K562 (cell line): ENCODE measurements at regions not wholly inside any gene's neighbourhood (a gene's known extent, or its start where the extent isn't known, plus 50 kb on each side); places are given as distances from the start of the nearest gene placed in this dataset.
A peak's percentile ranks its signal among the peaks of the same experiment; 100 is the strongest.
"Not testable (repeated sequence)": the region's sequence is repeated elsewhere in the genome, so short reads cannot be mapped to it uniquely, and the experiment has no call there.

Experiments used
- ARHGAP35 ChIP-seq: fragments of 450-650 bp; IDR thresholded peaks from 2 replicates; pipeline ENCODE4 v1.6.1; 2018; ENCODE audit not compliant: partially characterized antibody
- ID3 ChIP-seq, 2 experiments: fragments of 250-450 bp in 1 of 2; fragments of 450-650 bp in 1 of 2; sonication (Bioruptor Pico) in 1 of 2; IDR thresholded peaks; 2 replicates each; pipeline versions ENCODE4 v1.6.1 to v1.8.0; 2016 to 2021; ENCODE audit warnings: mild to moderate bottlenecking in 2 of 2, moderate library complexity in 2 of 2, missing compliant biosample characterization in 1 of 2, missing genetic modification characterization in 1 of 2
- MLLT1 ChIP-seq, 2 experiments: fragments of 450-650 bp; IDR thresholded peaks; 2 replicates each; pipeline ENCODE4 v1.6.1; 2016
- SIN3A ChIP-seq, 2 experiments: fragments of 150-350 bp in 1 of 2; IDR thresholded peaks; 2 replicates each; pipeline ENCODE4 v1.6.1; 2011 to 2016; ENCODE audit warnings: borderline replicate concordance in 2 of 2, low read depth in 2 of 2, low read length in 2 of 2, mild to moderate bottlenecking in 2 of 2, moderate library complexity in 2 of 2; ENCODE audit not compliant: control insufficient read depth in 1 of 2
- SIRT6 ChIP-seq: IDR thresholded peaks from one replicate; pipeline ENCODE4 v1.6.1; 2012; ENCODE audit warnings: low read depth, mild to moderate bottlenecking, control low read depth, inconsistent platforms, low read length, moderate library complexity
- TEAD4 ChIP-seq, 2 experiments: sonication (generic) in 1 of 2; formaldehyde crosslinking in 1 of 2; IDR thresholded peaks; 2 replicates each; pipeline versions ENCODE4 v1.6.1 to v1.8.0; 2012 to 2022; ENCODE audit warnings: borderline replicate concordance in 1 of 2, inconsistent platforms in 1 of 2, low read length in 1 of 2, mild to moderate bottlenecking in 1 of 2, missing genetic modification reagents in 1 of 2
- ZC3H4 ChIP-seq: sonication (generic); formaldehyde crosslinking; IDR thresholded peaks from 2 replicates; pipeline ENCODE4 v1.9.0; 2021; ENCODE audit warnings: missing genetic modification reagents, borderline replicate concordance
- ZNF609 ChIP-seq: sonication (generic); formaldehyde crosslinking; IDR thresholded peaks from 2 replicates; pipeline ENCODE4 v1.8.1; 2023; ENCODE audit warnings: missing genetic modification reagents, mild to moderate bottlenecking, borderline replicate concordance
- ZNF740 ChIP-seq, 3 experiments: fragments of 200-800 bp in 1 of 3; sonication (Bioruptor generic) in 1 of 3; sonication (generic) in 1 of 3; formaldehyde crosslinking in 1 of 3; IDR thresholded peaks; 2 replicates each; pipeline versions ENCODE4 v1.6.1 to v1.8.0; 2016 to 2022; ENCODE audit warnings: mild to moderate bottlenecking in 2 of 3, missing compliant biosample characterization in 2 of 3, missing genetic modification characterization in 2 of 3, missing genetic modification reagents in 1 of 3

- TF ChIP-seq MLLT1 (IDR thresholded peaks at IDR 0.05) (peak; percentile 93 to 96; a peak in 3 of 4 replicates), SIRT6 (peak; percentile 92), ZNF740 (CRISPR knock-in tag; IDR thresholded peaks at IDR 0.05) (0 out of 2 replicates have a peak, but pooled peaks have one; percentile 27), ID3 (tag; IDR thresholded peaks at IDR 0.05) (0 out of 2 replicates have a peak, but pooled peaks have one; percentile 54), TEAD4 (CRISPR knock-in tag; IDR thresholded peaks at IDR 0.05; ENCODE audit: borderline replicate concordance) (0 out of 2 replicates have a peak, but pooled peaks have one; percentile 22), ARHGAP35 (peak; percentile 23), SIN3A (IDR thresholded peaks at IDR 0.05; ENCODE audit: borderline replicate concordance in 2 of 2, control insufficient read depth in 1 of 2, low read depth in 2 of 2, low read length in 2 of 2) (peak in 1 of 2 experiments; percentile 58; a peak in 1 of 4 replicates), ZC3H4 (CRISPR knock-in tag) (peak; percentile 98; the same call in 1 of the 2 replicates), ZNF609 (CRISPR knock-in tag) (0 out of 2 replicates have a peak, but pooled peaks have one; percentile 44)
- not testable (repeated sequence) for TF ChIP-seq ZNF740 (tag; IDR thresholded peaks at IDR 0.05); ID3 (CRISPR knock-in tag; IDR thresholded peaks at IDR 0.05); TEAD4 (IDR thresholded peaks at IDR 0.05; ENCODE audit: low read length)
- TF ChIP-seq, all 486 proteins: peak for 37; not testable (repeated sequence) for 449
These were observed 115.3 kb upstream of the PRSS16 start (continued) for GRCh38 chr6:27132282-27132531.
